ENCODE measurements at regions not wholly inside any gene's neighbourhood (a gene's known extent, or its start where the extent isn't known, plus 50 kb on each side); places are given as distances from the start of the nearest gene placed in this dataset.

- TF ChIP-seq CTCF (conservative IDR thresholded peaks at IDR 0.05; ENCODE audit: low read depth, low read length), result no peak
- no peak overlapping the region for H3K4me3 ChIP-seq (ENCODE audit: low read depth, low read length)
- no peak for DNase-seq (ENCODE audit: low read depth)
Observed at GRCh38 chr3:72579581-72580245, 268.5 kb downstream of the SHQ1 start.

DNA sequence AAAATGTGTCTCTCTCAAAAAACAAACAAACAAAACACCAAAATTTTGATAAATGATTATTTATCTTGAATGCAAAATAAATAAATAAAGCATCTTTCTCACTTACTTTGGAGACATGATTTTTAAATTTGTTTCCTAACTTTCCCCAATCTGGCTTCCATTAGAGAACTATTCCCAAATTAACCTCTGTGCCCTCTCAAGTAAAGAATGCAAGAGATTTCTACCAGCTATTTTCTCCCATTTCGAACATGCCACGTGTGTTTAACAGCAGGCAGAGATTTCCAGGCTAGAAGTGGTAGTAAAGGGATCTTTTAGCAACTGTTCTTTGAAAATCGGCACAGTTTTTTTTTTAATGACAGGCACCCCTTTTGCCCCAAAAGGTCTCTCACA lies 269.1 kb downstream of the SHQ1 start:
- no peak overlapping the region for H3K4me3 ChIP-seq (ENCODE audit: low read depth, low read length)
- no peak for TF ChIP-seq CTCF (conservative IDR thresholded peaks at IDR 0.05; ENCODE audit: low read depth, low read length)
- DNase-seq (ENCODE audit: low read depth), result no peak

- no peak for DNase-seq (ENCODE audit: low read depth)
- H3K4me3 ChIP-seq (ENCODE audit: low read depth, low read length), result no peak overlapping the region
- no peak for TF ChIP-seq CTCF (conservative IDR thresholded peaks at IDR 0.05; ENCODE audit: low read depth, low read length)
Observed at GRCh38 chr3:72577190-72577589, 271.1 kb downstream of the SHQ1 start.

- no peak for DNase-seq (ENCODE audit: low read depth)
- TF ChIP-seq CTCF (conservative IDR thresholded peaks at IDR 0.05; ENCODE audit: low read depth, low read length), result no peak
- no peak overlapping the region for H3K4me3 ChIP-seq (ENCODE audit: low read depth, low read length)
Observed at GRCh38 chr3:72576563-72576962, 271.7 kb downstream of the SHQ1 start.

DNA sequence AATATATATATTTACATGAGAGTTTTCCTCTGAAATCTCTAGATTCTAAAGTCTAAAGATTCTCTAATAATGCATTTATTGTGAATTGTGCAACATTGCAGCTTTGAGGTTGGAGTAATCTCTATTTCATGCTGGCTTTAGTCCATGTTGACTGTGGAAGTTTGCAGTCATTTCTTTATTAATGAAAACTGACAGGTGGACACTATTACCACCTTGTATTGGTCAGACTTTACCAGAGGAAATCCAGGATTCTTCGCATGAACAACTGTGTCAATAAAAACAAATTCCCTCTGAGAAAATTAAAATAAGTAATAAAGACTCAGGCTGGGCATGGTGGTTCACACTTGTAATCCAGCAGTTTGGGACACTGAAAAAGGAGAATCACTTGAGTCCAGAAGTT lies 274.1 kb downstream of the SHQ1 start:
- no peak for DNase-seq (ENCODE audit: low read depth)
- TF ChIP-seq CTCF (conservative IDR thresholded peaks at IDR 0.05; ENCODE audit: low read depth, low read length), result no peak
- H3K4me3 ChIP-seq (ENCODE audit: low read depth, low read length), result no peak overlapping the region

GRCh38 chr3:72573051-72573450 lies 275.2 kb downstream of the SHQ1 start:
- DNase-seq (ENCODE audit: low read depth), result no peak
- no peak for TF ChIP-seq CTCF (conservative IDR thresholded peaks at IDR 0.05; ENCODE audit: low read depth, low read length)

DNA sequence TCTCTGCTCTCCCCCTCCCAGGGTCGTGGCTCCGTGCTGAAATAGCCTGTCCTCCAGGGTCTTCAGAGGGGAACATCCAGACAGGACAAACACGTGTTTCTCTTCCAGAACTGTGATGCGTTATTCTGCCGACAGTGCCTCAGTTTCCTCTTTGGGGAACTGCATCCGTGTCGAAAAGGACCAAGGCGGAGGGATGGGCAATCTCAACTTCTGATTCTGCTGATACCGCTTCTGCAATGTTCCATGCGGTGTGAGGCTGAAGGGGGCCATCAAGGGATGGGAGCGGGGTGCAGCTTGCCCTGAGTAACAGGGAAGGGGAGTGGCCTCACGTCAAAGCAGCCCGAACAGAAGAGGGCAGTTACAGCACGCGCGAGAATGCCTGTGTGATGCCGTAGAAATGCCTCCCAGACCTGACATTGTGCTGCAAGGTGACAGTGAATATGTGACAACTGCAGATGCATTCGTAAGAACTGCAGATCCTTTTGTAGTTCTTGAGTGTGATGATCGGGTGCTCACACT lies 275.7 kb downstream of the SHQ1 start:
- TF ChIP-seq CTCF (conservative IDR thresholded peaks at IDR 0.05; ENCODE audit: low read depth, low read length), result no peak
- DNase-seq (ENCODE audit: low read depth), result no peak
- H3K4me3 ChIP-seq (ENCODE audit: low read depth, low read length), result no peak overlapping the region

More at GRCh38 chr3:72573051-72573450, 275.2 kb downstream of the SHQ1 start:
- no peak overlapping the region for H3K4me3 ChIP-seq (ENCODE audit: low read depth, low read length)

All from choroid plexus epithelial cell (primary cell).